Thoracic aorta (tissue), 2 donors: ENCODE measurements at regions not wholly inside any gene's neighbourhood (a gene's known extent, or its start where the extent isn't known, plus 50 kb on each side); places are given as distances from the start of the nearest gene placed in this dataset.

Experiments
- ATAC-seq: fragments of 150-250 bp; one replicate; pipeline ENCODE4 v1.8.0; 2017; ENCODE audit warnings: low read depth; ENCODE audit not compliant: insufficient number of reproducible peaks, low FRiP score
- DNase-seq: peaks from one replicate; pipeline ENCODE4 v3.0.0-alpha.2; 2020; ENCODE audit warnings: low spot score
- H3K27ac ChIP-seq, 2 donors: fragments of 200-600 bp; sonication (generic); 1 replicate in 1 of 2; 2 replicates in 1 of 2; pipeline ENCODE4 v1.5.1; 2016; ENCODE audit warnings: mild to moderate bottlenecking in 2 of 2, moderate library complexity in 2 of 2
- H3K27me3 ChIP-seq: fragments of 200-600 bp; sonication (generic); replicated peaks from 2 replicates; pipeline ENCODE4 v1.6.0; 2016; ENCODE audit warnings: mild to moderate bottlenecking; ENCODE audit not compliant: insufficient read depth
- H3K36me3 ChIP-seq: fragments of 200-600 bp; sonication (generic); one replicate; pipeline ENCODE4 v1.5.1; 2016
- H3K4me1 ChIP-seq, 2 donors: fragments of 200-600 bp; sonication (generic); 1 replicate in 1 of 2; 2 replicates in 1 of 2; pipeline versions ENCODE4 v1.5.1 to v1.6.0; 2016; ENCODE audit warnings: low read depth in 2 of 2, mild to moderate bottlenecking in 1 of 2; ENCODE audit not compliant: control insufficient read depth in 1 of 2
- H3K4me3 ChIP-seq: fragments of 200-600 bp; sonication (generic); 2 replicates; pipeline ENCODE4 v1.5.1; 2016; ENCODE audit warnings: mild to moderate bottlenecking
- H3K9me3 ChIP-seq: fragments of 200-600 bp; sonication (generic); 2 replicates; pipeline ENCODE4 v1.5.1; 2016
- TF ChIP-seq, protein P1 (sequence below): fragments of 200-600 bp; sonication (generic); IDR thresholded peaks from one replicate; pipeline ENCODE4 v1.5.1; 2019; ENCODE audit warnings: antibody characterized with exemption

DNA sequence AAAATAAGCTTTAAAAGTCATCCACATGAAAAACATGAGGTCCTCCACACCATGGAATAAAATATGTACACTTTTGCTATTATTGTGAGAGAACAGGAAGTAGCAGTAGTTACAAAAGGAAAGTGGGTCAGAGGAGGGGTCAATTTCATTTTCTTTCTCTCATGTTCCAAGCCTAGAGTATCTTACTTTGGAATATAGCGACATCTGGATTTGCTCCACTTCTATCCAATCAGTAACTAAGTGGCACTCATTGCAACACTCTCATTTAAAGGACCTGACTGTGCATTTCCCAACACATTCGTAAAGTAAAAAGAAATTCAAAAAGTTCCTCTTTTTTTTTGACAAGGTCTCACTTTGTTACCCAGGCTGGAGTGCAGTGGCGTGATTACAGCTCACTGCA, 637.3 kb downstream of the TUSC7 start:
- Histone ChIP-seq H3K9me3 (no peaks in the 10 kb centered on the region), H3K4me3 (no peak overlapping the region), H3K27me3 (no peaks in the 10 kb centered on the region), H3K36me3 (no peaks in the 10 kb centered on the region), H3K4me1 (no peaks in the 10 kb centered on the region), H3K27ac (no peak overlapping the region)
- no peak for DNase-seq
- TF ChIP-seq, protein P1, sequence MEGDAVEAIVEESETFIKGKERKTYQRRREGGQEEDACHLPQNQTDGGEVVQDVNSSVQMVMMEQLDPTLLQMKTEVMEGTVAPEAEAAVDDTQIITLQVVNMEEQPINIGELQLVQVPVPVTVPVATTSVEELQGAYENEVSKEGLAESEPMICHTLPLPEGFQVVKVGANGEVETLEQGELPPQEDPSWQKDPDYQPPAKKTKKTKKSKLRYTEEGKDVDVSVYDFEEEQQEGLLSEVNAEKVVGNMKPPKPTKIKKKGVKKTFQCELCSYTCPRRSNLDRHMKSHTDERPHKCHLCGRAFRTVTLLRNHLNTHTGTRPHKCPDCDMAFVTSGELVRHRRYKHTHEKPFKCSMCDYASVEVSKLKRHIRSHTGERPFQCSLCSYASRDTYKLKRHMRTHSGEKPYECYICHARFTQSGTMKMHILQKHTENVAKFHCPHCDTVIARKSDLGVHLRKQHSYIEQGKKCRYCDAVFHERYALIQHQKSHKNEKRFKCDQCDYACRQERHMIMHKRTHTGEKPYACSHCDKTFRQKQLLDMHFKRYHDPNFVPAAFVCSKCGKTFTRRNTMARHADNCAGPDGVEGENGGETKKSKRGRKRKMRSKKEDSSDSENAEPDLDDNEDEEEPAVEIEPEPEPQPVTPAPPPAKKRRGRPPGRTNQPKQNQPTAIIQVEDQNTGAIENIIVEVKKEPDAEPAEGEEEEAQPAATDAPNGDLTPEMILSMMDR: no peak
- no peak for ATAC-seq

DNA sequence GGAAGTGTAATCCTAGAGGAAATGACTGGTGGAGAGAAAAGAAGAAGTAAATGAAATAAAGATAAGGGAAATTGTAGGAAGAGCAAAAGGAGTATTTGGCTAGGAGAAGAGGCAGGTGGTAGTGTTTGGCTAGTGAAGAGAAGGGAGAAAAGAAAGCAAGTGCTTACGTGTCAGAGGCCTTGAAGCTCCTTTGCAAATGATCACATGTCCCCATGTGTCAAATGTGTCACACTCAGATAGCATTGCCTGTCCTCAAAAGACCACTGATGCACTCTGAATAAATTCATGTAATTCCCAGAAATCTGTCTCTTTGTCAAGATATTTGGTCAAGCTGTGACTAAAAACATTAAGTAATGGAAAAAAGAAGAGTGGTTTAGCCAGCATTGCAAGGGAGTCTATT, 639.3 kb downstream of the TUSC7 start:
- Histone ChIP-seq H3K4me1 (no peaks in the 10 kb centered on the region), H3K4me3 (no peak overlapping the region), H3K27ac (no peak overlapping the region), H3K9me3 (no peaks in the 10 kb centered on the region), H3K27me3 (no peaks in the 10 kb centered on the region), H3K36me3 (no peaks in the 10 kb centered on the region)
- DNase-seq: no peak
- ATAC-seq: no peak
- TF ChIP-seq, protein P1: no peak

DNA sequence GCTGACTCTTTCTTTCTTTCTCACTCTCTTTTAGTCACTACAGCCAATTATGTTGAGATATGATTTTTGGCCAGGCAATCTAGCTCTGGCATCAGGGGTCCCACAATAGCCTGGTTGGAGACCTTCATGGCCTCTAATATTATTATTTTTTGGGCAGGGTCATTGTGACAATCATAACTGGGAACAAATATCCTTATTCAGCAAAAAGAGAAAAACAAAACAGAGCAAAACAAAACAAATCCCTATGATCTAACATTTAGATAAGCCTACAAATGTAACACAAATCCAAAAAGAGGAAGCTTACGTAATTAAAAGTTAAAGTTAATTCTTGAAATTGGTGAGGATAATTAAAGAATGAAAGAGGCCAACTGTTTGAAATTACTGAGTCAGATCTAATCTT, 640.0 kb downstream of the TUSC7 start:
- Histone ChIP-seq H3K27me3 (no peaks in the 10 kb centered on the region), H3K4me3 (no peak overlapping the region), H3K27ac (no peak overlapping the region), H3K9me3 (no peaks in the 10 kb centered on the region), H3K36me3 (no peaks in the 10 kb centered on the region), H3K4me1 (no peaks in the 10 kb centered on the region)
- TF ChIP-seq, protein P1: no peak
- ATAC-seq: no peak
- no peak for DNase-seq

DNA sequence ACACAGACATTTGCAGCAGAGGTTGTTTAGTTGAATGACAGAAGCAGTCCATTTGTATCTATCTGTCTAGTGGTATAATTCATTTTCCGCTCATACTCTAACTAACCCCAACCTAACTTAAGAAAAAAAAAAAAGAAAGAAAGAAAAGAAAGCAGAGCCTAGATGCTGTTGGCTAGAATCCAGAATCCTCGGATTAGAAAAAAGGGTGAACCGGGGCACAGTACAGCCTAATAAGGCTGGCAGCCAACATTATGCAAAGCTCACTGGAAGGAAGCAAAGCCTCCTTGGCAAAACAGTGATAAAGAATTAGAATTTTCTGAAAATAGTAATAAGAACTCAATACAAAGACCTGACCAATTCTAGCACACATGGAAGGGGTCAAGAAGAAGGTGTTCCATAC, 640.8 kb downstream of the TUSC7 start:
- no peak for ATAC-seq
- H3K4me1 ChIP-seq: no peaks in the 10 kb centered on the region
- no peaks in the 10 kb centered on the region for H3K9me3 ChIP-seq
- no peak overlapping the region for H3K27ac ChIP-seq
- no peak overlapping the region for H3K4me3 ChIP-seq
- H3K36me3 ChIP-seq: no peaks in the 10 kb centered on the region
- DNase-seq: no peak
- H3K27me3 ChIP-seq: no peaks in the 10 kb centered on the region
- TF ChIP-seq, protein P1: no peak

DNA sequence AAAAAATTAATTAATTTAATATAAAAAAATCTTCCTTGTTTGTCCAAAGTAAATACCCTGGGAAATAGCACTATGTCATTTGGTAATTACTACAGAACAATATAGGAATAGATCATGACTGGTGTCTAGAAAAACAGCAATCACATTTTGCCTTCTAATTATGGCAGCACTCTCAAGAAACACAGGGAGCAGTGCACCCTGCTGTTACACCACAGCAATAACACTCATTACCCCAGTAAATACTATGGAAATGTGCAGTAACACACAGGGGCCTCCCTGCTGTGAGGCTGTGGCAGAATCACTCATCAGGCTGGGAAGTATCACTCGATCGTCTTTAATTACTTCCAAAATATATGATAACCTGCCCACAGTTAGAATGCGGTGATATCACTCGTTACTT, 646.0 kb downstream of the TUSC7 start:
- Histone ChIP-seq H3K27me3 (no peaks in the 10 kb centered on the region), H3K9me3 (no peaks in the 10 kb centered on the region), H3K4me3 (no peak overlapping the region), H3K4me1 (no peaks in the 10 kb centered on the region), H3K27ac (no peak overlapping the region), H3K36me3 (no peaks in the 10 kb centered on the region)
- TF ChIP-seq, protein P1: no peak
- ATAC-seq (no peak), DNase-seq (no peak)
